Esophagus muscularis mucosa (tissue), 4 donors: ENCODE measurements at regions not wholly inside any gene's neighbourhood (a gene's known extent, or its start where the extent isn't known, plus 50 kb on each side); places are given as distances from the start of the nearest gene placed in this dataset.

ENCODE experiments used
- EP300 ChIP-seq: sonication (generic); formaldehyde crosslinking; IDR thresholded peaks from one replicate; pipeline ENCODE4 v1.6.1; 2017; ENCODE audit warnings: antibody characterized with exemption
- POLR2A ChIP-seq: fragments of 450-650 bp; IDR thresholded peaks from one replicate; pipeline ENCODE4 v1.6.1; 2017; ENCODE audit warnings: antibody characterized with exemption, moderate library complexity, mild to moderate bottlenecking, low read depth
- POLR2AphosphoS5 ChIP-seq, 2 donors: sonication (generic); formaldehyde crosslinking; IDR thresholded peaks; one replicate each; pipeline ENCODE4 v1.6.1; 2017; ENCODE audit warnings: antibody characterized with exemption in 2 of 2
- TF ChIP-seq, protein P1 (sequence below), 3 experiments: fragments of 200-600 bp in 2 of 3; fragments of 450-650 bp in 1 of 3; sonication (generic) in 2 of 3; IDR thresholded peaks; one replicate each; pipeline ENCODE4 v1.5.1; 2017 to 2019; ENCODE audit warnings: antibody characterized with exemption in 3 of 3, mild to moderate bottlenecking in 2 of 3, moderate library complexity in 1 of 3

- TF ChIP-seq POLR2AphosphoS5 (IDR thresholded peaks at IDR 0.05): no peak
- TF ChIP-seq, protein P1, sequence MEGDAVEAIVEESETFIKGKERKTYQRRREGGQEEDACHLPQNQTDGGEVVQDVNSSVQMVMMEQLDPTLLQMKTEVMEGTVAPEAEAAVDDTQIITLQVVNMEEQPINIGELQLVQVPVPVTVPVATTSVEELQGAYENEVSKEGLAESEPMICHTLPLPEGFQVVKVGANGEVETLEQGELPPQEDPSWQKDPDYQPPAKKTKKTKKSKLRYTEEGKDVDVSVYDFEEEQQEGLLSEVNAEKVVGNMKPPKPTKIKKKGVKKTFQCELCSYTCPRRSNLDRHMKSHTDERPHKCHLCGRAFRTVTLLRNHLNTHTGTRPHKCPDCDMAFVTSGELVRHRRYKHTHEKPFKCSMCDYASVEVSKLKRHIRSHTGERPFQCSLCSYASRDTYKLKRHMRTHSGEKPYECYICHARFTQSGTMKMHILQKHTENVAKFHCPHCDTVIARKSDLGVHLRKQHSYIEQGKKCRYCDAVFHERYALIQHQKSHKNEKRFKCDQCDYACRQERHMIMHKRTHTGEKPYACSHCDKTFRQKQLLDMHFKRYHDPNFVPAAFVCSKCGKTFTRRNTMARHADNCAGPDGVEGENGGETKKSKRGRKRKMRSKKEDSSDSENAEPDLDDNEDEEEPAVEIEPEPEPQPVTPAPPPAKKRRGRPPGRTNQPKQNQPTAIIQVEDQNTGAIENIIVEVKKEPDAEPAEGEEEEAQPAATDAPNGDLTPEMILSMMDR (IDR thresholded peaks at IDR 0.05): no peak
- TF ChIP-seq EP300: no peak
- TF ChIP-seq POLR2A: no peak
These were observed 209.6 kb downstream of the LYPLAL1 start for GRCh38 chr1:219383281-219383680.
